Left hindlimb (tissue), 1 donor: ENCODE measurements at regions not wholly inside any gene's neighbourhood (a gene's known extent, or its start where the extent isn't known, plus 50 kb on each side); places are given as distances from the start of the nearest gene placed in this dataset.

Experiments used
- DNase-seq: peaks from one replicate; pipeline ENCODE4 v3.0.0-alpha.2; 2018

- DNase-seq, result no peak
These were observed 1323.6 kb downstream of the TBC1D22A start for GRCh38 chr22:48085901-48086645.

- no peak for DNase-seq
These were observed 1322.2 kb downstream of the TBC1D22A start for GRCh38 chr22:48084729-48085050.

- no peak for DNase-seq
These were observed 1321.7 kb downstream of the TBC1D22A start for GRCh38 chr22:48084041-48084728.

- DNase-seq, result no peak
These were observed 1321.1 kb downstream of the TBC1D22A start for GRCh38 chr22:48083502-48083901.

GRCh38 chr22:48082284-48082683 is 1319.8 kb downstream of the TBC1D22A start:
- no peak for DNase-seq

GRCh38 chr22:48081281-48081680 is 1318.8 kb downstream of the TBC1D22A start:
- DNase-seq, result no peak

GRCh38 chr22:48080316-48081165 is 1318.1 kb downstream of the TBC1D22A start:
- DNase-seq, result no peak

- no peak for DNase-seq
These were observed 1317.2 kb downstream of the TBC1D22A start for GRCh38 chr22:48079505-48080290.

- no peak for DNase-seq
These were observed 1316.4 kb downstream of the TBC1D22A start for GRCh38 chr22:48078825-48079224.

GRCh38 chr22:48077699-48078098 is 1315.2 kb downstream of the TBC1D22A start:
- DNase-seq, result no peak

GRCh38 chr22:48076008-48076407 is 1313.6 kb downstream of the TBC1D22A start:
- no peak for DNase-seq

- DNase-seq, result no peak
These were observed 1313.2 kb downstream of the TBC1D22A start for GRCh38 chr22:48075604-48076003.

GRCh38 chr22:48072777-48073176 is 1310.3 kb downstream of the TBC1D22A start:
- DNase-seq, result no peak

- no peak for DNase-seq
These were observed 1309.4 kb downstream of the TBC1D22A start for GRCh38 chr22:48071828-48072227.

- DNase-seq, result no peak
These were observed 1308.9 kb downstream of the TBC1D22A start for GRCh38 chr22:48071305-48071704.

GRCh38 chr22:48070760-48071159 is 1308.3 kb downstream of the TBC1D22A start:
- DNase-seq, result no peak

GRCh38 chr22:48070083-48070482 is 1307.6 kb downstream of the TBC1D22A start:
- DNase-seq, result no peak

- no peak for DNase-seq
These were observed 1306.8 kb downstream of the TBC1D22A start for GRCh38 chr22:48069256-48069655.

GRCh38 chr22:48068323-48068885 is 1306.0 kb downstream of the TBC1D22A start:
- no peak for DNase-seq

GRCh38 chr22:48065892-48066291 is 1303.4 kb downstream of the TBC1D22A start:
- DNase-seq, result no peak

- DNase-seq, result no peak
These were observed 1299.3 kb downstream of the TBC1D22A start for GRCh38 chr22:48061726-48062125.

GRCh38 chr22:48060266-48060665 is 1297.8 kb downstream of the TBC1D22A start:
- no peak for DNase-seq
